Kidney epithelial cell (primary cell): ENCODE measurements at regions not wholly inside any gene's neighbourhood (a gene's known extent, or its start where the extent isn't known, plus 50 kb on each side); places are given as distances from the start of the nearest gene placed in this dataset.

Source experiments
- DNase-seq: peaks from one replicate; pipeline ENCODE4 v3.0.0-alpha.2; 2010; ENCODE audit warnings: low read depth
- H3K27me3 ChIP-seq: 2 replicates; pipeline ENCODE4 v1.6.0; 2011; ENCODE audit warnings: low read length; ENCODE audit not compliant: control insufficient read depth, insufficient read depth
- H3K36me3 ChIP-seq: 2 replicates; pipeline ENCODE4 v1.5.1; 2011; ENCODE audit warnings: low read length; ENCODE audit not compliant: control insufficient read depth, insufficient read depth
- H3K4me3 ChIP-seq: 2 replicates; pipeline ENCODE4 v1.5.1; 2011; ENCODE audit warnings: low read depth, mild to moderate bottlenecking, control low read depth, low read length
- TF ChIP-seq, protein P1 (sequence below): IDR thresholded peaks from 2 replicates; pipeline ENCODE4 v1.5.1; 2011; ENCODE audit warnings: mild to moderate bottlenecking, moderate library complexity, low read length, control low read depth, inconsistent platforms; ENCODE audit not compliant: insufficient read depth, poor library complexity, severe bottlenecking

DNA sequence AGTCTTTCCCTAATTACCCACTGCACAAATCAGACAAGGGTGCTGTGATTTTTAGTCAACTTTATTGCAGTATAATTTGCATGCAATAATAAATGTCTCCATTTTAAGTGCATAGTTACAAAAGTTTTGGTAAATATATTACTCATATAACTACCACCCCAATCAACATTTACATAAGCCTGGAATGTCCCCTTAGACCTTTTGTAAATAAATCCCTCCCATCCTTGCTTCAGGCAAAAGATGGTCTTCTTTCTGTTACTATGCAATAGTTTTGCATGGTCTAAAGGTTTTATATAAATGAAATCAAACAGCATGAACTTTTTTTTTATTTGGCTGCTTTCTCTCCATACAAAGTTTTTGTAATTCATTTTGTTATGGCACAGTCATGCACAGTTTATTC lies 235.4 kb downstream of the PYDC2 start:
- TF ChIP-seq, protein P1, sequence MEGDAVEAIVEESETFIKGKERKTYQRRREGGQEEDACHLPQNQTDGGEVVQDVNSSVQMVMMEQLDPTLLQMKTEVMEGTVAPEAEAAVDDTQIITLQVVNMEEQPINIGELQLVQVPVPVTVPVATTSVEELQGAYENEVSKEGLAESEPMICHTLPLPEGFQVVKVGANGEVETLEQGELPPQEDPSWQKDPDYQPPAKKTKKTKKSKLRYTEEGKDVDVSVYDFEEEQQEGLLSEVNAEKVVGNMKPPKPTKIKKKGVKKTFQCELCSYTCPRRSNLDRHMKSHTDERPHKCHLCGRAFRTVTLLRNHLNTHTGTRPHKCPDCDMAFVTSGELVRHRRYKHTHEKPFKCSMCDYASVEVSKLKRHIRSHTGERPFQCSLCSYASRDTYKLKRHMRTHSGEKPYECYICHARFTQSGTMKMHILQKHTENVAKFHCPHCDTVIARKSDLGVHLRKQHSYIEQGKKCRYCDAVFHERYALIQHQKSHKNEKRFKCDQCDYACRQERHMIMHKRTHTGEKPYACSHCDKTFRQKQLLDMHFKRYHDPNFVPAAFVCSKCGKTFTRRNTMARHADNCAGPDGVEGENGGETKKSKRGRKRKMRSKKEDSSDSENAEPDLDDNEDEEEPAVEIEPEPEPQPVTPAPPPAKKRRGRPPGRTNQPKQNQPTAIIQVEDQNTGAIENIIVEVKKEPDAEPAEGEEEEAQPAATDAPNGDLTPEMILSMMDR, result no peak
- H3K36me3 ChIP-seq, result no peaks in the 10 kb centered on the region
- no peaks in the 10 kb centered on the region for H3K27me3 ChIP-seq
- no peak overlapping the region for H3K4me3 ChIP-seq
- no peak for DNase-seq

- Histone ChIP-seq H3K27me3 (no peaks in the 10 kb centered on the region), H3K4me3 (no peak overlapping the region), H3K36me3 (no peaks in the 10 kb centered on the region)
- DNase-seq, result no peak
- TF ChIP-seq, protein P1, result no peak
Observed at GRCh38 chr3:191699546-191699945, 238.6 kb downstream of the PYDC2 start.

DNA sequence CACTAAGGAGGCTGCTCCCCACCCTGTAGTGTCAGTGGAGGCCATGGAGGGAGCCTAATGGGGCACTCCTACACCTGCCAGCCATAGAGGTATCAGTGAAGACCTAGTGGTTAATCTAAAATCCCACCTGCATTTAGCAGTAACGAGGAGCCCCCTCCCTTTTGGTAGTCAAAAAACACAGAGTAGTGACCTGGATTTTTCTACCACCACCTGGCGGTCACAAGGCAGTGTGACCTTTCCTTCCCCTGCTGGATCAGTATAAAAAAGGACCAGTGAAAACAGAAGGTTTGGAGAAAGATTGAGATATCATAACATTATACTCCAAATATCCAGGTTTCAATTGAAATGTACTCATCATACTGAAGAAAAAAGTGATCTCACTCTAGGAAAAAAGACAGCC lies 241.2 kb downstream of the PYDC2 start:
- H3K27me3 ChIP-seq, result no peaks in the 10 kb centered on the region
- H3K4me3 ChIP-seq, result no peak overlapping the region
- TF ChIP-seq, protein P1, result no peak
- H3K36me3 ChIP-seq, result no peaks in the 10 kb centered on the region
- DNase-seq, result no peak

DNA sequence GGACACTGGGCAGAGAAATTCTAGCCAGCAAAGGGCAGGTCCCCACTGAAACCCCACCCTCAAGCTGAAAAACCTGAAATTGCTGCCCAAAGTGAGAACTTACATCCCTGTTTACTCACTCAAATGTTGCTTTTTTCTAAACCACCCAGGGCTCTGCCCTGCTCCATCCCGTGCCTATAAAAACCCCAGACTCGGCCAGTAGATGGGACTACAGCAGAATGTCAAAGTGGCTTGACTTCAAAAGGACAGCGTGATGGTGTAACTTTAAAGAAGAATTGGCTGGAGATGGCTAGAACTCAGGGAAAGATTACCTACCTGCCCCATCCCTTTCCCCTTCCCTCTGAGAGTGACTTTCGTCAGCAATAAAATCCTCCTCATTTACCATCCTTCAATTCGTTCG lies 246.9 kb downstream of the PYDC2 start:
- Histone ChIP-seq H3K4me3 (no peak overlapping the region), H3K27me3 (no peaks in the 10 kb centered on the region), H3K36me3 (no peaks in the 10 kb centered on the region)
- TF ChIP-seq, protein P1, result no peak
- DNase-seq, result no peak

DNA sequence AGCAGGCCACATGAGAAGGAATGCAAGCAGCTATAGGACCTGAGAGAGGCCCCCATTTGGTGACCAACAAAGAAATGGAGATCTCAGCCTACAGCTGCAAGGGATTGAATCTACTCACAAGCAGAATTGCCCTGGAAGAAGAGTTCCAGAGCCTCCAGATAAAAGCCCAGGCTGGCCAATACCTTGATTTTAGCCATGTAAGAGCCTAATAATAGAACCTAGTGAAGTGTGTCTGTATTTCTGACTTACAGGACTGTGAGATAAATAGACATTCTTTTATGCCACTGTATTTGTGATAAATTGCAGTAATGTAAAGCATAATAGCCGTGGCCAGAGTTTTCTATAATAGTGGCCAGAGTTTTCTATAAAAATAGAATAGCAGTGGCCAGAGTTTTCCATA lies 254.6 kb downstream of the PYDC2 start:
- no peak for DNase-seq
- Histone ChIP-seq H3K36me3 (no peaks in the 10 kb centered on the region), H3K27me3 (no peaks in the 10 kb centered on the region), H3K4me3 (no peak overlapping the region)
- TF ChIP-seq, protein P1, result no peak

GRCh38 chr3:191721390-191721861 lies 260.5 kb downstream of the PYDC2 start:
- no peaks in the 10 kb centered on the region for H3K36me3 ChIP-seq
- H3K4me3 ChIP-seq, result no peak overlapping the region
- DNase-seq, result no peak
- H3K27me3 ChIP-seq, result no peaks in the 10 kb centered on the region
- TF ChIP-seq, protein P1, result no peak
